ENCODE measurements at regions not wholly inside any gene's neighbourhood (a gene's known extent, or its start where the extent isn't known, plus 50 kb on each side); places are given as distances from the start of the nearest gene placed in this dataset.

GRCh38 chr11:130526846-130527245 is 78.4 kb downstream of the ADAMTS15 start:
- ATAC-seq (ENCODE audit: insufficient read depth, low read depth): no peak
- Histone ChIP-seq H4K20me1 (ENCODE audit: insufficient read depth, low read length) (no peaks in the 10 kb centered on the region), H3K4me2 (ENCODE audit: insufficient read depth, low read length) (no peak overlapping the region), H3K79me2 (ENCODE audit: insufficient read depth, low read length) (no peaks in the 10 kb centered on the region), H3K9me3 (ENCODE audit: insufficient read depth, low read length, severe bottlenecking) (no peaks in the 10 kb centered on the region), H2AFZ (ENCODE audit: low read depth, low read length) (no peak overlapping the region), H3K4me3 (ENCODE audit: low read depth in 1 of 2, low read length in 2 of 2) (no peak overlapping the region), H3K27me3 (ENCODE audit: insufficient read depth, low read length, poor library complexity) (peaks cover 12% of the 10 kb centered on the region), H3K27ac (ENCODE audit: low read length) (no peak overlapping the region), H3K36me3 (ENCODE audit: insufficient read depth, low read length) (no peaks in the 10 kb centered on the region), H3K9ac (ENCODE audit: low read depth, low read length) (no peak overlapping the region), H3K4me1 (ENCODE audit: insufficient read depth, low read length) (no peaks in the 10 kb centered on the region)
- TF ChIP-seq EZH2 (IDR thresholded peaks at IDR 0.05; ENCODE audit: borderline replicate concordance, low read depth, low read length, severe bottlenecking) (no peak), CTCF (IDR thresholded peaks at IDR 0.05; ENCODE audit: borderline replicate concordance, extremely low read depth, low read length, poor library complexity, severe bottlenecking) (no peak)
- DNase-seq: no peak

GRCh38 chr11:130527636-130528297 is 79.3 kb downstream of the ADAMTS15 start:
- ATAC-seq (ENCODE audit: insufficient read depth, low read depth) (no peak), DNase-seq (no peak)
- H3K4me3 ChIP-seq (ENCODE audit: low read depth in 1 of 2, low read length in 2 of 2): no peak overlapping the region
- no peaks in the 10 kb centered on the region for H3K4me1 ChIP-seq (ENCODE audit: insufficient read depth, low read length)
- no peak overlapping the region for H3K9ac ChIP-seq (ENCODE audit: low read depth, low read length)
- no peaks in the 10 kb centered on the region for H4K20me1 ChIP-seq (ENCODE audit: insufficient read depth, low read length)
- H3K4me2 ChIP-seq (ENCODE audit: insufficient read depth, low read length): no peak overlapping the region
- no peaks in the 10 kb centered on the region for H3K36me3 ChIP-seq (ENCODE audit: insufficient read depth, low read length)
- no peak overlapping the region for H3K27ac ChIP-seq (ENCODE audit: low read length)
- no peaks in the 10 kb centered on the region for H3K79me2 ChIP-seq (ENCODE audit: insufficient read depth, low read length)
- no peak overlapping the region for H2AFZ ChIP-seq (ENCODE audit: low read depth, low read length)
- peaks cover 12% of the 10 kb centered on the region for H3K27me3 ChIP-seq (ENCODE audit: insufficient read depth, low read length, poor library complexity)
- H3K9me3 ChIP-seq (ENCODE audit: insufficient read depth, low read length, severe bottlenecking): no peaks in the 10 kb centered on the region
- no peak for TF ChIP-seq CTCF (IDR thresholded peaks at IDR 0.05; ENCODE audit: borderline replicate concordance, extremely low read depth, low read length, poor library complexity, severe bottlenecking)
- TF ChIP-seq EZH2 (IDR thresholded peaks at IDR 0.05; ENCODE audit: borderline replicate concordance, low read depth, low read length, severe bottlenecking): no peak

GRCh38 chr11:130528298-130529261 is 80.1 kb downstream of the ADAMTS15 start:
- TF ChIP-seq CTCF (IDR thresholded peaks at IDR 0.05; ENCODE audit: borderline replicate concordance, extremely low read depth, low read length, poor library complexity, severe bottlenecking) (no peak), EZH2 (IDR thresholded peaks at IDR 0.05; ENCODE audit: borderline replicate concordance, low read depth, low read length, severe bottlenecking) (no peak)
- no peak for ATAC-seq (ENCODE audit: insufficient read depth, low read depth)

More at GRCh38 chr11:130528298-130529261, 80.1 kb downstream of the ADAMTS15 start:
- Histone ChIP-seq H3K9ac (ENCODE audit: low read depth, low read length) (no peak overlapping the region), H3K79me2 (ENCODE audit: insufficient read depth, low read length) (no peaks in the 10 kb centered on the region), H3K9me3 (ENCODE audit: insufficient read depth, low read length, severe bottlenecking) (no peaks in the 10 kb centered on the region), H4K20me1 (ENCODE audit: insufficient read depth, low read length) (no peaks in the 10 kb centered on the region), H3K4me2 (ENCODE audit: insufficient read depth, low read length) (no peak overlapping the region), H3K36me3 (ENCODE audit: insufficient read depth, low read length) (no peaks in the 10 kb centered on the region), H3K27me3 (ENCODE audit: insufficient read depth, low read length, poor library complexity) (peaks cover 10% of the 10 kb centered on the region), H3K4me1 (ENCODE audit: insufficient read depth, low read length) (no peaks in the 10 kb centered on the region), H3K4me3 (ENCODE audit: low read depth in 1 of 2, low read length in 2 of 2) (no peak overlapping the region), H3K27ac (ENCODE audit: low read length) (no peak overlapping the region), H2AFZ (ENCODE audit: low read depth, low read length) (no peak overlapping the region)
- DNase-seq: no peak
